ENCODE measurements at regions not wholly inside any gene's neighbourhood (a gene's known extent, or its start where the extent isn't known, plus 50 kb on each side); places are given as distances from the start of the nearest gene placed in this dataset.

GRCh38 chr2:228540976-228541375, 359.5 kb upstream of the SPHKAP start:
- TF ChIP-seq CTCF (IDR thresholded peaks at IDR 0.05) = no peak
- no peak for TF ChIP-seq POLR2A (IDR thresholded peaks at IDR 0.05)

Data from body of pancreas (tissue), 4 donors.